ENCODE measurements at regions not wholly inside any gene's neighbourhood (a gene's known extent, or its start where the extent isn't known, plus 50 kb on each side); places are given as distances from the start of the nearest gene placed in this dataset.
"Not testable (repeated sequence)": the region's sequence is repeated elsewhere in the genome, so short reads cannot be mapped to it uniquely, and the experiment has no call there.

DNA sequence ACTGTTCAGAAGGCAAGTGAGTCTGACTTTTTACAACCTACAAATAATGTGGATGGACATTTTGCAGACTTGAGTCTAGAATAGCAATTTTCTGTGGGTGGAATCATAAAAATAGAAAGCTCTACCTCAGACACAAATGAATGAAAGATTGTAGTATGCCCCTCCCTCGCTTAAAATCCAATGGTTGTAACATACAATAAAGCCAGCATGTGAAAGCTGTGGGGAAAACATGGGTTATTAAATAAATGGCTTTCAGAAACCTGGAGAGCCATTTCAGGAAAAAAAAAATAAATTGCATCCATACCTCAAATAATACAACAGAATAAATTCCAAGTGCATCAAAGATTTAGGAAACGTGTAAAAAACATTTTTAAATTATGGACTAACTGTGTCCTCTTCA is 123.1 kb upstream of the MON1B start:
- DNase-seq (ENCODE audit: low spot score) = no peak

- no peak for DNase-seq (ENCODE audit: low spot score)
These were observed 122.6 kb upstream of the MON1B start for GRCh38 chr16:77068402-77068801.

DNA sequence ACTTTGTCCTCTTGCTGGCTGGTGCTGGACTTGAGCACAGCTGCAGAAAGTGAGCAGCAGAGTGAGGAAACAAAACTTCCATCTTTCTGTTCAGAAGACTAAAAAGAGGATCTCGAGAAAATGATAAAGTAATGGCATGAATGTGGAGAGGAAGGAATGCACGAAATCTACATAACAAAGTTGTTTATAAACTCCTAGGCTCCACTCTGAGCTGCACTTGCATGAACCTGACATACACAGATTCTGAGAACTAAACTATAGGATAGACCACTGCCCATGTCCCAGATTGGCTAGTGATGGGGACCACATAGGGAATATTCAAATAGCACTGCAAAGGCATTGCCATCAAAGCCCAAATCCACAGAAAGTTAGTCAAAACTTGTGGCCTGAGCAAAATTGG is 121.1 kb upstream of the MON1B start:
- no peak for DNase-seq (ENCODE audit: low spot score)

GRCh38 chr16:77070683-77071082 is 120.3 kb upstream of the MON1B start:
- no peak for DNase-seq (ENCODE audit: low spot score)

- no peak for DNase-seq (ENCODE audit: low spot score)
These were observed 114.2 kb upstream of the MON1B start for GRCh38 chr16:77076839-77077238.

DNA sequence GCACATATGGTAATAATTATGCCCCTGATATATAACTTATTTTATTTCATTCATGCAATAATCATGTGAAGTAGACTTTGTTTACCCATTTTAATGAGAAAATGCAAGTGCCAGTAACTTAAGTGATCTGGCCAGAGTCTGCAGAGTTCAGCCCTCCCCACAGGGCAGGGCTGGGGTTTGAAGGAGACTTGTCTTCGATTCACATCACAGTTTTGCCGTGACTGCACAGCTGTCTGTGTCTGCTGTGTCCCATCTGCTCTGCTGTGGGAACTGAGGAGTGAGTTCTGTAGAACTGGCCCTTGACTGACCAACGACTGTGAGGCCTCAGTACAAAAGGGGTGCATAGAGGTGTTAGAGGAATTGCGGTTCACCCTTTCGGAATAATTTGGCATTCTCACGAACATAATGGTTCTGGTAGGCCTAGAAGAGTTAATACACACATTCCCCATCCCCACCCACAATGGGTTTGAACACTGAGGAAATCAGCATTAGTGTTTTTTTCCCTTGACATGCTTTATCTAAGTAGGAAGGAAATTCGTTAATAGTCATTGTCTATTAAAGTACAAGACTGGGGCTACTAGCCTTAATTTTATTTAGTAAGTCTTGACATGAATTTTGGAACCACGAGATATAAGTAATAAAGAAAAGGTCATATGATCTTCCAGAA is 113.6 kb upstream of the MON1B start:
- no peak for DNase-seq (ENCODE audit: low spot score)

- no peak for DNase-seq (ENCODE audit: low spot score)
These were observed 105.0 kb upstream of the MON1B start for GRCh38 chr16:77085981-77086380.

- no peak for DNase-seq (ENCODE audit: low spot score)
These were observed 100.9 kb upstream of the MON1B start for GRCh38 chr16:77090062-77090461.

- no peak for DNase-seq (ENCODE audit: low spot score)
These were observed 97.7 kb upstream of the MON1B start for GRCh38 chr16:77093309-77093708.

- DNase-seq (ENCODE audit: low spot score) = no peak
These were observed 97.0 kb upstream of the MON1B start for GRCh38 chr16:77093999-77094398.

- no peak for DNase-seq (ENCODE audit: low spot score)
These were observed 79.9 kb upstream of the MON1B start for GRCh38 chr16:77111056-77111565.

DNA sequence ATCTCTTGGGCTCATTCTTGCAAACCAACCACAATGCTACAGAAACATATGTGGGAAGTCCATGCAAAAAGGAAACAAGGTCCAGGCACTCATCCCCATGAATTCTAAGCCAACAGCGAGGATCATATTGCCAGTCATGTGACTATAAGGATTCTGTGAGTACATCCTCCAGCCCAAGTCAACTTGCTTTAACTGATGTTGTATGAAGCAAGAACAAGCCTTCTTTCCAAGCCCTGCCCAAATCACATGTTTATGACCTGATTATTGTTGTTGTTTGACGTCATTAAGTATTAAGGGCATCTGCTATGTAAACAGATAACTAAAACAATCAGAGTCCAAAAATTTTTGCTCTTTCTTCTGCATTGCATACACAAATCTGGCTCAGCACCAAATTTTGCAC is 78.2 kb upstream of the MON1B start:
- DNase-seq (ENCODE audit: low spot score) = no peak

- DNase-seq (ENCODE audit: low spot score) = no peak
These were observed 77.2 kb upstream of the MON1B start for GRCh38 chr16:77113835-77114234.

GRCh38 chr16:77114361-77114760 is 76.6 kb upstream of the MON1B start:
- not testable (repeated sequence) for DNase-seq (ENCODE audit: low spot score)

DNA sequence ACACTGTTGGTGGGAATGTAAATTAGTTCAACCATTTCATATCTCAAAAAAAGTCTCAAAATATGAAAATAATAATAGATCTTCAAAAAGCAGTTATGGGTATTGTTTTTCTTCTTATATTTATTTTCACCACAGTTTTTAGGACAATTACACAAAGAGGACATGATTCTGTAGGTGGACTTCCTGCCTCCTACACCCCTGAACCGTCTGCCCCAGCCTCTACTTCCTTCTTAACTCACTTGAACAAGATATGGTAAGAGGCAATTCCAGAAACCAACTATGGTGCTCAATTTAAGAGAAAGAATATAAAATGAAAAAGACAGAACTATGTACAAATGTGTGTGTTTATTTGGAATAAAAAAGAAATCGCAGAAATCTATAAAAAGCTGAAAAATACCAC is 74.1 kb upstream of the MON1B start:
- DNase-seq (ENCODE audit: low spot score) = no peak

GRCh38 chr16:77117707-77118106 is 73.3 kb upstream of the MON1B start:
- DNase-seq (ENCODE audit: low spot score) = no peak

GRCh38 chr16:77131398-77131797 is 59.6 kb upstream of the MON1B start:
- no peak for DNase-seq (ENCODE audit: low spot score)

GRCh38 chr16:77132051-77132618 is 58.9 kb upstream of the MON1B start:
- DNase-seq (ENCODE audit: low spot score) = no peak

- no peak for DNase-seq (ENCODE audit: low spot score)
These were observed 57.3 kb upstream of the MON1B start for GRCh38 chr16:77133706-77134105.

DNA sequence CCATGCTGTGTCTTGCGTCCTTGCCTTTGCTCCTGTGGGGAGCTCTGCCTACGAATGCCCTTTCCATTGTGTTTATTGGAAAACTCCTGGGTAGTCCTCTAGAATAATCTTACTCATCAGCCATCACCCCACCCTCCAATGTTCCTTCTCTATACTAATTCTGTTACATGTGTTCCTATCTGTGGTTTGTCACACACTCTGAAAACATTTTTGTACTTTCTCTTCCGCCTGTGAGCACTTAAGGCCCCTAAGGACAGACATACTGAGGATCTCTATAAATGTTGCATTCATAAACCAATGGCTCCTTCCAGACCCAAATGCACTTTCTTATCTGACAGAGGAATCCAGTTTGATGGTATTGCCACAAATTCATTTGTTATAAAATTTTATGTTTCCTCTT is 53.9 kb upstream of the MON1B start:
- no peak for DNase-seq (ENCODE audit: low spot score)
